GM19455 (cell line): ENCODE measurements at regions not wholly inside any gene's neighbourhood (a gene's known extent, or its start where the extent isn't known, plus 50 kb on each side); places are given as distances from the start of the nearest gene placed in this dataset.
"Not testable (repeated sequence)": the region's sequence is repeated elsewhere in the genome, so short reads cannot be mapped to it uniquely, and the experiment has no call there.

Experiments used
- ATAC-seq: cut with Tn5 transposase; IDR thresholded peaks from one replicate; pipeline ENCODE4 v1.9.1; 2021; ENCODE audit not compliant: unreplicated experiment

DNA sequence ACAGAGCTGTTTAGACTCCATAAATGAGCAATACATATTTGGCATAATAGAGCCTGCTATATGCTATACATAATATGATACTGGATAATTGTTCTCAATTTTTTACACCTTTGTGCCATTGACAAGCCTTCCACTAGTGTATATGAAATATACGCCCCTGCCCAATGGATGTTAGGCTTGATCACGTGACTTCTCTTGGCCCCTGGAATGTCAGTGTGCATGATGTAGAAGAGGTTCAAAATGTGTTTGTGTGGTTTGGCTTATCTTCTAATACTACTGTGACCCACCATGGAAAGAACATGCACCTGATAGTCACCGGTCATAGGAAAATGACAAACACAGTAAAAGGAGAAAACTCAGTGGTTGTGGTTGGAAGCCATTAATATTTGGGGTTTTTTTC is 479.4 kb downstream of the PCDH20 start:
- no peak for ATAC-seq

DNA sequence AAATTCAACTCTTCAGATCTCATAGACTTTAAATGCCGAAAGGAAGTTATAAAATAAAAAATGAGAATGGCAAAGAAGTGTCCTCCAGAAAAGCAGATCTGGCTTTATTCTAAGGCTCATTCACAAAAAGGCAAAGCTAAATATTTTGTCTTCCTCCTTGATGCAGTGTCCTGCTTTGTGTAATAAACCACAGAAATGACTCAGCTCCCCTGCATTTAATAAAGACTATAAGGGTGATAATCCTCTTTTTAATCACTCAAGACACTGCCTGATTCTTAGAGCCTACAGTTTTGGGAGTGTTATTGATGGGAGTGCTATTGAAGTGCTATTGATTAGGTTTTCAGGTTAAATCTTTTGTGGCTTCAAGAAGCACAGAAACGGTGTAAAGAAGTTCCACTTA is 482.0 kb downstream of the PCDH20 start:
- no peak for ATAC-seq

DNA sequence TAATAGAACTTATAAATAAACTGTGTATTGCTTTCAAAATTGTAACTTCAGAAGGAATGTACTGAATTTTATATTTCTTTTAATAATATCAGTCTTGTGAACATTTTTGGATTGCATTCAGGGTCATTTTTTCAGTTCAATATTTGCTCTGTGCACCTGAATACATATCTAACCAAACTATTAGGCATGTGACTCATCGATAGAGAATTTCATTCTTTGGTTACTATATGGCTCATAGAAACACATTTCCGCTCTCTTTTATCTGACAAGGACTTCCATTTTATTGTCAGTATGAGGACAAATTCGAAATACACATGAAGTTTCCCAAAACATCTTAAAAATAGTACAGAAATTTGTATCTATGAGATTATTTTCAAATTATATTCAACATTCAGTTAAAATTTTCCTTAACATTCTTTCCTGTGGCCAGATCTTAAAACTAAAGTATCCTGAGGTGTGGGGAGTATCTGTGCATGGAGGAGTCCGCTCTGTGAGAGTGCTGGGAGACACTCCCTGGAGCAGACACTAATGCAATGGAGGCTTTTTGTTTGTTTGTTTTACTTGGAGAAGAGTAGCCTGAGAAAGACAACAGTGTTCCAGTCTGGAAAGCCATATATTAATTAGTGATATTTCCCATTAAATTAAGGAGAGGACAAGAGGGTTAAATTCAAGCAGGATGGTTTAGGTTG is 483.6 kb downstream of the PCDH20 start:
- no peak for ATAC-seq

DNA sequence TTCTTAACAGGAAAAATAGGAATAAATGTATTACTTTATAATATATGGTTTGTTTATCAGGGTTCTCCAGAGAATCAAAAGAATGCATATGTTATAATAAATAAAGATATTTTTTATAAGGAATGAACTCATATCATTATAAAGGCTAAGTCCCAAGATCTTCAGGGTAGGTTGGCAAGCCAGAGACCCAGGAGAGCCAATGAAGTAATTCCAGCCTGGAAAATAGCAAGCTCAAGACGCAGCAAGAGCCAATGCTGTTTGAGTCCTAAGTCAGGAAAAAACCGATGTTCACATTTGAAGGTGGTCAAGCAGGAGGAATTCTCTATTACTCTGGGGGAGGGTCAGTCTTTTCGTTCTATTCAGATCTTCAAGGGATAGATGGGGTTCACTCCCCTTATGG is 490.0 kb downstream of the PCDH20 start:
- ATAC-seq = no peak

DNA sequence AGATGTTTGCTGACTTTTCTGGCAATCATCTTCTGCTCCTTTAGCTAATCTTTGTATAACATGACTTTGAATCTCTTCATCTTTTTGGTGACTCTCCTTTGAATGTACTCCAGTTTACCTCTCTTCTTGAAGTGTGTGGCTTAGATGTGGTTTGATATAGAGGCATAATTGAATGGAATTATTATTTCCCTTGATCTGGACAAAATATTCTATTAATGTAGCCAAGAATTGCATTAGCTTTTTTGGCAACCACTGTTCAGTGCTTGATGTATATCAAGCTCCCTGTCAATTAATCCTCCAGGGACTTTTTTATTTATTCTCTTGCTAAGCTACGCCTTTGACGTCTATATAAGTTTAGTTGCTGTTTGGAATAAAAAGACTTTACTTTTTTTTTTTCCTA is 490.8 kb downstream of the PCDH20 start:
- ATAC-seq = no peak

DNA sequence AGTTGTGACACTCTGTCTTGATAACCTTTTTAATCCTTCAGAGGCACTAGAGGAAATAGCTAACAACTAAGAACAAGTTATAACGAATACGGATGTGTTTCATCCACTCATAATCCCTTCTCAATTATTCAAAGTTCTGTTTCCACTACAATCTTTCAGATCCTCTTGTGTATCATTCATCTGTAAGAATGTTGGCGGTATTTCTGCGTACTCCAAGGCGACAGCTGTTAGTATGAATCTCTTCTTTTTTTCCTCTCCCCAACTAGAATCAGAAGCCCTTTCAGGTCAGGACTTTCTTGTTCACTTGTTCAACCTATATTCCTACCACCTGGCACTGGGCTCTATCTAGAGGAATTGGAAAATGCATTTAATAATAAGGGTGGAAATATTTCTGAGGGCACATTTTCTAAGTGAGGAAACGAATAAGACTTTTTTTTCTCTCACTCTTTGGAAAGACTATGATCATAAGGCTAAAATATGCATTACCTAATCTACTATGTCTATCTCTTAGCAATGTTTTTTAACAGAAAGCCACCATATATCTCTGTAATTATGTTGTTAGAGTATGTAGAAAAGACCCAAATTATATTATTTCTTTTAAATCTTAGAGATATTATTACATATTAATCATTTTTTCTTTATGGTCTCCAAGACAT is 492.9 kb downstream of the PCDH20 start:
- ATAC-seq = no peak

DNA sequence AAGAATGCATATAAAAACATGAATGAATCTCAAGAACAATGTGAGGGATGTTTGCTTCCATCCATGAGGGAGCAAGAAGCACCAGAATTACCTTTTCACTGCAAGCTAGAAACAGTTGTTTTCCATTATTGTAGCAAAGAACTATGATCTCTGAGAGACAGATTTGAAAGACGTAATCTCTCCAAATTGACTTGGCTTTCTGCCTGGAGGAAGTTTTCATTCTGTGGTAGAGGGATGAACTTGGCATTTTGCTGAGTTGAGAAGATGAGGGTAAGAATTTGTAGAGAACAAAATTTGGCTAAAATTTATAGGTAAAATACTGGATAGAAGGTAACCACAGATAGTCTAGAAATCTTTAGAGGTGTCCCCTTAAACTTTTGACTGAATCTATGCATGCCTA is 496.8 kb downstream of the TDRD3 start:
- ATAC-seq = no peak

DNA sequence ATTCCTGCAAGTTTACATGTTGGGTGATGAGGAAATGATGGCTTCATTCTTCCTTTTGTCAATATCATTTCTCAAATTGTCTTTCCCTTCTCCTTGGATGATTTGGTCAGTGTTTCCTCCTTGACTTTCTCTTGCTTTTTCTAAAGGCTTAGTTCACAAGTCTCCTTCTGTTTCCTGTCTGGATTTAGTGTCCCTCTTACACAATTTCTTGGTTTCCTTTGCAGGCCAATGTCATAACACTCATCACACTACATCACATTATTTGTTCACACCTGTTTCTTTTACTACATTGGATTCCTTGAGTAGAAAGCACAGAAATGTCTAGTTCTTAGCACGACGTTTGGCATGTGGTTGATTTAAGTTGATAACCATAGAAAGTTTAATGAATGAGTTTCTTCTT is 490.7 kb downstream of the TDRD3 start:
- ATAC-seq = no peak

DNA sequence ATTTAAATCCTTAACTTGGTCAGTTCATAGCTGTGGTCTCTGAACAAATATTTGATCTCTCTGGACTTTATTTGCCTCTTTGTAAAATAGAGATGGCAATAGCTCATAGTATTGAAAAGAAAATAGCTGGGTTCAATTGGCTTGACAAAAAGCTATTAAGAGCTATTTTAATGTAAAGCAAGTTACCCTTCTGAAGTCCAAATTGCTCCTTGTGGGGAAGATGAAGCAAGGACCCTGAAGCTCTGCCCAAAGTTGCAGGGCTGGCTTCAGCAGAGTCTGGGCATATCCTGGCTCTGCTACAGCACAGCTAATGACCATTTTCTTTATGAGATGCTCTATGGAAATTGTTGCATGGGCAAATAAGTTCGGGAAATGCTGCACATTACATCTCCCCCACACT is 484.5 kb downstream of the TDRD3 start:
- no peak for ATAC-seq

DNA sequence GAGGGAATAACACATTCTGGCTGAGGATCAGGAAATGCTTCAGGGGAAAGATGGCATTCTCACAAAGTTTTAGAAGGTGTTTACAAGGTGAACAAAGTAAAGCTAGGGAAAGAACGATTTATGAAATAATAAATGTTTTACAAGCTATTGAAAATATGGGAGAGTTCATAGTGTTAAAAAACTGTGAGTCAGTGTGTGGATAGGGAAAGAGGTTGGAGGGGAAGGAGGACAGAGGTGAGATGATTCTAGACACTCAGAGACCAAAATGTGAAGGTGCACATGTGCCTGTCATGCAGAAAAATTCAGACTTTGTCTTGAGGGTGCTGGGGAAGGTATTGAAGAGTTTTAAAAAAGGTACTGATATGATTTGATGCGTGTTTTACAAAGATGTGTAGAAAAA is 476.1 kb downstream of the TDRD3 start:
- ATAC-seq = no peak

DNA sequence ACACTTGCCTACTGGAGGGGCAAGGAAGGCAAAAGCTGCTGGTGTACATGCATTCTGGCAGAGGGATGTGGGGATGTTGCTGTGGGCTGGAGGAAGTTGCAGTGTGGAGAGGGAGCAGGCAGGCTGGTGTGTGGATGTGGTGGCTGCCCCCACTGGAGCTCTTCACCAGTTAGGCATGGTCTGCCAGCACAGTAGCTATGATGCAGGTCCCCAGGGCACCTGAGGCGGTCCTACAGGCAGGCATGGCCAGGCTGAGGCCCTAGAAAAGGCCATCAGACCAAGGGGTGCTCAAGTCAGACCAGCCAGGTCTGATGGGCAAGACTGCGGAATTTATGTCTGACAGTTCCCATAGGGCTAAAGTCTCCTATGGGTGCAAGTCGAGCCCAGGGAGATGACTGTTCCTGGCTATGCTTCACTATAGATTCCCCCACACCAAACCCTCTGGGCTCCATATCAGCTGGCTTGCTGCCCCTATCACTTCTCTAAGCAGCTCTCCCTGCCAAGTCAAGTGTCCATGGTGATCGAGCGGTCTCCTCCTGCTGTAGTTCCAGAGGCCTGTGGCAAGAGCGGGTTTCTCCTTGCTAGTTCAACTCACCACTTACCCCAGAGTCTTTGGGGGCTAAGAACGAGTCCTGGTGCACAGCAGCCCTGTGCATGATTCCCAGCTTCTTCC is 473.1 kb downstream of the TDRD3 start:
- no peak for ATAC-seq

DNA sequence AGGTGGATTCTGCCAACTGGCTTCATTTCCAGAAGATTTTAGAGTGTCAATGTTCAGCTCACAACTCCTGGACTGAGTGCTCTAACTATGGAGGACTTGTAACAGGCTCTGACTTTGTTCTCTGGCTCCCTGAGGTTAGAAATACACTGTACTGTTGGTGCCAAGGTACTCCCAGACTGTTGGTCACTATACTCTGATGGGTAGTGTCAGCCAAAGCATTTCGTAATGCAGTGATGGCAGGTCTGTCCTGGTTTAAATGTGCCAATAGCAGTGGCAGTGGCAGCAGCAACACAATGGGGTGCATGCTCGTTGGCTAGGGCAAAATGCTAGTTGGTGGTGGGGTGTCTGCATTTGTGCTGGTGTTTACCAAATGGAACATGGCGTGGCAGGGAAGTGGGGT is 472.2 kb downstream of the TDRD3 start:
- ATAC-seq = no peak

DNA sequence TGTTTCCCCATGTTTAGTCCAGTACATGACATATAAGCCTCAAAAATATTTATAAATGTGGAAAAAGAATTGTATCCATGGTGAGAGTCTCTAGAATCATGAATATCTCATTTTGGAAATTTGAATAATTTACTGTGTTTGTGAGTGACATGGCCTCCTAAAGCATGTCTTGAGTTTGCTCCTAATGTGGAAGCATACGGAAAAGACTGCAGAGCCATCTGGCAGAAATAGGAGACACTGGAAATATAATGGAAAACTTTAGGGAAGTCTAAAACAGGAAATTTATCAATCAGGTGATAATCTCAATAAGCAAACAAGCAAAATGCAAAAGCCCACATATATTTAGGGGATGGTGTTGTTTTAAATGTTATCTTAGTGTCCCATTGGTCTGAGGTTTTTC is 465.0 kb downstream of the TDRD3 start:
- ATAC-seq = no peak

DNA sequence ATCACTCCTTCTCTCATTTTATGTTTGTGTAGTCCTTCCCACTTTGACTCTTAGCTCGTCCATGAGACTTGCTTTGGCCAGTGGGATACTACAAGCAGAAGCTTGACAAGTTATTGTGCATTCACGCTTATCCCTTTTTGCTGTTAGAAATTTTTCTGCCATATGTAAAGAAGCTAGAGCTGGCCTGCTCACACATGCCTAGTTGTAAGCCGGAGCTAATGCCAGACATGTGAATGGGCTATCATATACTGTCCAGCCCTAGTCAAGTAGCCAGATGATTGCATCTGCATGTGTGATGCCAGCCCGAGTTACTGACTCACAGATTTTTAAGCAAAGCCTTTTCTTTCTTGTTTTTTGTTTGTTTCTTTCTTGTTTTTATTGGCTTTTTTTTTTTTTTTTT is 460.7 kb downstream of the TDRD3 start:
- ATAC-seq = no peak

DNA sequence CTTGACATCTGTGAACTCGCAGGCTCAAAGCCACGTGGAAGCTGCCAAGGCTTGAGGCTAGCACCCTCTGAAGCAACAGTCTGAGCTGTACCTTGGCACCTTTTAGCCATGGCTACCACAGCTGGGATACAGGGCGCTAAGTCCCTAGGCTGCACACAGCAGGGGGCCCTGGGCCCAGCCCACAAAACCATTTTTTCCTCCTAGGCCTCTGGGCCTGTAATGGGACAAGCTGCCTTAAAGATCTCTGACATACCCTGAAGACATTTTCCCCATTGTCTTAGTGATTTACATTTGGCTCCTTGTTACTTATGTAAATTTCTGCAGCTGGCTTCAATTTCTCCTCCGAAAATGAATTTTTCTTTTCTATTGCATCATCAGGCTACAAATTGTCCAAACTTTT is 455.9 kb downstream of the TDRD3 start:
- no peak for ATAC-seq

DNA sequence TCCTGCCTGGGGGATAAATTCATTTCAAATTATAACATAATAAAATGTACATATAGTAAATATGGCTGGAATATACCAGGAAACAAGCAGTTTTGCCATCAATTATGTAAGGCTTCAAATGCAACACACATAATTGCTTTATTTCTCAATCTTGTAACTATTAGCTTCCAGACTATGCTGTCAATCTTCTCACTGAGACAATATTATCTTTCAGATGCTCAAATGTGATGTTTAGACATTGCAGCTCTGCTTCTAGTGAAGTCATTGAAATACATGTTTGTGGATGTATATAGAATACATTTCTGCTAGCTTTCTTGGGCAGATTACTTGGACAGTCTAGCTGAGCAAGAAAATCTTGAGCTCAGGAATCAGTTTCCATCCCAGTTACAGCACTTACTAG is 454.4 kb downstream of the TDRD3 start:
- ATAC-seq = no peak

DNA sequence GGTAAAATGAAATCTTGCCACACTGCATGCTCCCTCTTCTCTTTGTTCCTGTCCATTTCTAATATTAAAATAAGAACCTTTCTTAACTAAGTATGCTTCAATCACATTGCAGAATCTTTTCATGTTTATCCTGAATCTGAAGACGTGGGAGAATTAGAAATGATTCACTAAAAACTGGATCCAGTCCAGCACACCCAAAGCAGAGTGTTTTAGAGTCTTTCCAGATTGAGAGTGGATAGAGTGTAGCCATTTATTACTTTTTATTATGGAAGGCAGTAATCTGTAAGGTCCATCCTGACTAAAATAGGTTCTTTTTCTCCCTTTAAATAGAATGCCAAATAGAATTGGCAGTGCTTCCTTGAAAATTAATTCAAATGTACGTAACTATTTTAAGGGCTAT is 453.5 kb downstream of the TDRD3 start:
- ATAC-seq = no peak

DNA sequence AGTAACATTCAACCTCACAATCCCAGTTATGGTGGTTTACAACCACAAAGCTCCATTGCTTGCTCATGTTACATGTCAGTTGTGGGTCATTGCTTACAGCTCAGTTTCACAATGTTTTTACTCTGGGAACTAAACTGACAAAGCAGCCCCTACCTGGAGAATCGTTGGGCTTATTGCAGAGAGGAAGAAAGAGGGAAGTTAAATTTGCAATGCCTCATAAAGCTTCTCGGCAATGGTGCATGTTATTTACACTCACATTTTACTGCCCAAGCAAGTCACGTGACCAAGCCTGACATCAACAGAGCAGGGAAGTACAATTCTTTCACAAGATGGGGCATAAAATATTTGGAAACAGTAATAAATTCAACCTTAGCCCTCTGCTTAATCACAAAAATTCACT is 441.6 kb downstream of the TDRD3 start:
- ATAC-seq = no peak

DNA sequence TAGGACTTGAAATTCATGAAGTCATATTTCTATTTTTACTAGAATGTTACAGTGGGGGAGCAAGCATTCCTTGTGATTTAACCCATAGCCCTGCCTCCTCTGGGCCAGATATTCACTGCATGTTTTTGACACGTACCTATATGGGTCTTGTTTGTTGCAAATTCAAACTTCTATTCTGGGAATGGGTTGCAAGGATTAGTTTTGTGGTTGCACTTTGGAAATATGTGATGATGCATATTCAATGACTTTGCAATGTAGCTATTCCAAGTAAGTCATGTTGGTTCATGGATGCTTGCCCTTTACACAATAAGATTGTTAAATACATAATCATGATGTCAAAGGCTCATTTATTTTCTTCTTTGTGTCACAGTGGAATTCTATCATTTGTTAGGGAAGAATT is 440.8 kb downstream of the TDRD3 start:
- no peak for ATAC-seq

DNA sequence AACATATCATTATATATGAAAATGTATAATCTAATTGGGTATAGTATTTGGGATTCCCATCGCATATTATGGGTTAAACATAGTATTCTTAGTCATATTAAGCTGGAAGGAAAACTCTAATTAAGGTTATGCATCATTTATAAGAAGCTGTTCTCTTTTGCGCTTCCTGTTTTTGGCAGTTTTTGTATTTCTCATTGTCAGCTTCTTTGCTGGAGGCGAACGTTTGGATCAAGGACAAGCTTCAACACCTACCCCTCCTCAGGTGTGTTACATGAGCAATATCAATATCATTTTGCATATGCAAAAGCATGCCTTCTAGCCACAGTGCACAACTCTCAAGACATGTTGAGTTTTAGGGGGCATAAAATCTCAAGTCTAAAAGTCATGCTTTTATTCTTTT is 439.8 kb downstream of the TDRD3 start:
- ATAC-seq = no peak

DNA sequence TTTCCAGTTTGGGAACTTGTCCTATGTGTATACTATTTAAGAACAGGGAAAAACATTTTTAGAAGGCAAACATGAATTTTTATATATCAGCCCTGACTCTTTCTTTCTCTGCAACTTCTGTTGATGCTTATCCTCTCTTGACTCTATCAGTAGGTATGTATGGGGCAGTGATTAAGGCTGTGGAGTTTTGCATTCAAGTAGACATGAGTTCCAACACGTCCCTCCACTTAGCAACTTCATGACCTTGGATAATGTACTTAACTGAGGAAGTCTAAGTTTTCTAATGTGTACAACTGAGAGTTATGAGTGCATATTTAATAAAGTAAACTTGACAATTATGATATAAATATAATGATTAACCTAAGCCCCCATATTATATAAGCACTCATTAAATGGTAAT is 414.6 kb downstream of the TDRD3 start:
- no peak for ATAC-seq

DNA sequence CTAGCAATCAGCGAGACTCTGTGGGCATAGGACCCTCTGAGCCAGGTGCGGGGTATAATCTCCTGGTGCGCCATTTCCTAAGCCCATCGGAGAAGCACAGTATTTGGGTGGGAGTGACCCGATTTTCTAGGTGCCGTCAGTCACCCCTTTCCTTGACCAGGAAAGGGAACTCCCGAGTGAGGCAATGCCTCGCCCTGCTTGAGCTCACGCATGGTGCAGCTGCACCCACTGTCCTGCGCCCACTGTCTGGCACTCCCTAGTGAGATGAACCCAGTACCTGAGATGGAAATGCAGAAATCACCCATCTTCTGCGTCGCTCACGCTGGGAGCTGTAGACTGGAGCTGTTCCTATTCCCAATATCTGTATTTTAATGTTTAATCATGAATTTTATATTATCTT is 408.6 kb downstream of the TDRD3 start:
- not testable (repeated sequence) for ATAC-seq

DNA sequence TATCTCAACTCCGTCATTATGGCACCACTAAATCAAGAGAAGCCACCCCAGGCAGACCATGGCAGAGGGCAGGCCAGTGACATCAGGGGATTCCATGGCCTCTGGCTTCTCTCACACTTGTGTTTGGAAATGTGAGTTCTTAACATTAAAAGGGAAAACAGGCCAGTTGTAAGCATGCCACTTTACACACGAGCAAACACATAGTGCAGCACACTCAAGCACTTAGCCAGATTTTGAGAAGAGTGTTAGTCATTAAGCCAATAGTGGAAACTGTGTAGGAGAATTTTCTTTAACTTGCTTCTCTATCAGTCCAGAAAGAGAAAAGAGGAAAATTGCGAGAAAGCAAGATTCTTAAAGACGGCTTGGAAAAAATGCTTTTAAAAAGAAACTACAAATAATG is 401.5 kb downstream of the TDRD3 start:
- ATAC-seq = no peak
